OCI-LY7 (cell line): ENCODE measurements at regions not wholly inside any gene's neighbourhood (a gene's known extent, or its start where the extent isn't known, plus 50 kb on each side); places are given as distances from the start of the nearest gene placed in this dataset.

Experiments
- BruUV-seq: library from RNA; stranded (reverse); fragments of 400-500 nt; replicated peaks from 2 replicates; lab custom pipeline; 2021; lab: Mats Ljungman, UMichigan
- CTCF ChIA-PET: fragments of 300-600 bp; sonication (Branson Sonifier 250); formaldehyde crosslinking; loops from one replicate; lab custom pipeline; 2022; ENCODE audit warnings: antibody characterized with exemption; ENCODE audit not compliant: unreplicated experiment; lab: Charles Lee
- POLR2A ChIA-PET: fragments of 300-600 bp; sonication (Branson Sonifier 250); formaldehyde crosslinking; loops from one replicate; lab custom pipeline; 2022; ENCODE audit warnings: antibody characterized with exemption; lab: Charles Lee
- DNase-seq: peaks from one replicate; pipeline ENCODE4 v3.0.0-alpha.2; 2015; ENCODE audit warnings: low spot score
- H2AFZ ChIP-seq: fragments of 200-600 bp; sonication (generic), shearing (Covaris generic); 2 replicates; pipeline ENCODE4 v1.6.1; 2014; ENCODE audit warnings: mild to moderate bottlenecking, antibody characterized with exemption, low read length, moderate library complexity
- H3K27ac ChIP-seq: fragments of 200-600 bp; sonication (generic); 2 replicates; pipeline ENCODE4 v1.5.1; 2014; ENCODE audit warnings: mixed run types, low read depth, mild to moderate bottlenecking, moderate library complexity, low read length, inconsistent platforms; ENCODE audit not compliant: poor library complexity, severe bottlenecking
- H3K36me3 ChIP-seq: fragments of 200-600 bp; sonication (generic); 2 replicates; pipeline ENCODE4 v1.6.1; 2014; ENCODE audit warnings: mild to moderate bottlenecking, antibody characterized with exemption, low read length, moderate library complexity, mixed read lengths; ENCODE audit not compliant: insufficient read depth
- H3K4me1 ChIP-seq: fragments of 200-600 bp; sonication (generic); 2 replicates; pipeline ENCODE4 v1.5.1; 2014; ENCODE audit warnings: mild to moderate bottlenecking, low read length; ENCODE audit not compliant: insufficient read depth, poor library complexity, severe bottlenecking
- H3K4me2 ChIP-seq: fragments of 200-600 bp; sonication (generic); 2 replicates; pipeline ENCODE4 v1.6.1; 2014; ENCODE audit warnings: mild to moderate bottlenecking, low read length
- H3K4me3 ChIP-seq: fragments of 200-600 bp; sonication (generic); 2 replicates; pipeline ENCODE4 v1.5.1; 2014; ENCODE audit warnings: mild to moderate bottlenecking, low read depth, low read length; ENCODE audit not compliant: poor library complexity, severe bottlenecking
- H3K79me2 ChIP-seq: fragments of 200-600 bp; sonication (generic); 2 replicates; pipeline ENCODE4 v1.6.1; 2016; ENCODE audit warnings: low read depth, mild to moderate bottlenecking, low read length, moderate library complexity, mixed read lengths; ENCODE audit not compliant: insufficient read depth
- H3K9me2 ChIP-seq: fragments of 200-600 bp; sonication (generic); 2 replicates; pipeline ENCODE4 v1.6.1; 2016; ENCODE audit warnings: mild to moderate bottlenecking, low read length, mixed read lengths; ENCODE audit not compliant: insufficient read depth
- H3K9me3 ChIP-seq: fragments of 200-600 bp; sonication (generic); 2 replicates; pipeline ENCODE4 v1.6.1; 2014; ENCODE audit warnings: mild to moderate bottlenecking, mixed run types, low read length, mixed read lengths
- H4K20me1 ChIP-seq: fragments of 200-600 bp; sonication (generic); 2 replicates; pipeline ENCODE4 v1.6.1; 2014; ENCODE audit warnings: mild to moderate bottlenecking, antibody characterized with exemption, low read length, moderate library complexity, mixed read lengths; ENCODE audit not compliant: insufficient read depth
- CTCF ChIP-seq: fragments of 200-600 bp; sonication (generic); conservative IDR thresholded peaks from 2 replicates; pipeline ENCODE4 v1.5.1; 2014; ENCODE audit warnings: mild to moderate bottlenecking, antibody characterized with exemption, low read length, moderate library complexity, mixed read lengths
- EZH2phosphoT487 ChIP-seq: fragments of 200-600 bp; sonication (generic); IDR thresholded peaks from 2 replicates; pipeline ENCODE4 v1.6.1; 2018; ENCODE audit warnings: low read depth, borderline replicate concordance, mild to moderate bottlenecking, mixed run types, antibody characterized with exemption, low read length, moderate library complexity, mixed read lengths
- intact Hi-C: fragments of 100-400 bp; cut with micrococcal nuclease; formaldehyde crosslinking; loops from one replicate; pipeline ENCODE4 v1.10.0; 2022; ENCODE audit not compliant: unreplicated experiment

DNA sequence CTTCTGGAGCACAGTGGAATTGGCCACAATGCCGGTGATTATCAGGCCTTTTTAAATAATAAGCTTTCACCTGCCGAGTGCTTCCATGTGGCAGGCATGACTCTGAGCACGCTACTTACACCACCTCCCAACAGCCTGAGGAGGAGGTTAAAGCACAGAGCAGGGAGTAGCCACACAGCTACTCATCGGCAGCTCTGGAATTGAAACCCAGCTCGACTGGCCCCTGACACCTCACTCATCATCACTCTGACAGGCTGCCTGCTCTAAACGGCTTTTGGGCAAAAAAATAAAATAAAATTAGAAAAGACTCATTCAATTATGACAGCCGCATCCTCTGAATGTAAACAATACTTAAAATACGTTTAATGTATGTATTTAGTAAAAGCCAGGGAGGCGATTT, 326.4 kb upstream of the NOCT start:
- H4K20me1 ChIP-seq, result no peaks in the 10 kb centered on the region
- no TSS peak for BruUV-seq
- no peak overlapping the region for H2AFZ ChIP-seq
- no peak for DNase-seq
- H3K4me3 ChIP-seq, result no peak overlapping the region
- H3K9me2 ChIP-seq, result no peaks in the 10 kb centered on the region
- no peak overlapping the region for H3K4me2 ChIP-seq
- H3K4me1 ChIP-seq, result no peaks in the 10 kb centered on the region
- no peaks in the 10 kb centered on the region for H3K79me2 ChIP-seq
- ChIA-PET POLR2A (interaction anchor here (0.5 kb wide), 1 partner anchor 350 kb away, joined by 5 read pairs; no protein-coding TSS in a partner anchor), CTCF (no interaction called here)
- no peaks in the 10 kb centered on the region for H3K9me3 ChIP-seq
- H3K27ac ChIP-seq, result no peak overlapping the region
- TF ChIP-seq CTCF, result no peak
- TF ChIP-seq EZH2phosphoT487, result no peak
- no peaks in the 10 kb centered on the region for H3K36me3 ChIP-seq
- intact Hi-C loops, result loop anchor here (10.0 kb wide), 1 partner anchor 504 kb away; no protein-coding TSS in a partner anchor

DNA sequence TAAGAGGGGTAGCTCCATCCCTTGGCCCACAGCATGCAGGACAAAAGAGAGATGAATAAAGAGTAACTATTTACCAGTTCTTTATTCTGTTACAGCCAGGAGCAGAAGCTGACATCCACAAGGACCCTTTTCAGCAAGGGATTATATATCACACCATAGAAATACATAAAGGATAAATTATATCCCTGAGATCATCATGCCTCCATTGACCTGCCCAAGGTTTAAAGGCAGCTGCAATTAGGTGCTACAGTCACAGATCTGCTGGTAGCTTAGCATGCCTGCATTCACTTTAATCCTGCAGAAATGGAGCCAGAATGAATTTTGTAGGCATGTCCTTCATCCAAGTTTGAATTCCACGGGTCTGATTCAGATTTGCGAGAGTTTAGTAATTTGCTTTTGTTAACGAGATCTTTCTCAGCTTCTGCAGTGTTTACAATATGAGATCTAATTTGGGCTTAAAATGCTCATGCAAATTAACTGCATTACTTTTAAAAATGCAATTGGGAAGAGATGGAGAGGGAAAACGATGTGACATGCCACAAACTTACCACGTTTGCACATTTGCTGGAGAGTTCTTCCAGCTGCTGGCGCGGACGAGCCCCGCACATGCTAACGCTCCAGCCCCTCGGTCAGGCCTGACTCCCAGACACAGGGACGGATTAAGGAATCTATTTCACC, 327.0 kb upstream of the NOCT start:
- Histone ChIP-seq H4K20me1 (no peaks in the 10 kb centered on the region), H3K4me1 (no peaks in the 10 kb centered on the region), H2AFZ (no peak overlapping the region), H3K4me2 (no peak overlapping the region), H3K4me3 (no peak overlapping the region), H3K36me3 (no peaks in the 10 kb centered on the region), H3K27ac (no peak overlapping the region), H3K79me2 (no peaks in the 10 kb centered on the region), H3K9me3 (no peaks in the 10 kb centered on the region), H3K9me2 (no peaks in the 10 kb centered on the region)
- CTCF ChIA-PET, result no interaction called here
- intact Hi-C loops, result loop anchor here (10.0 kb wide), 1 partner anchor 504 kb away; no protein-coding TSS in a partner anchor
- DNase-seq, result no peak
- POLR2A ChIA-PET, result interaction anchor here (0.5 kb wide), 1 partner anchor 349 kb away, joined by 5 read pairs; no protein-coding TSS in a partner anchor
- BruUV-seq, result no TSS peak
- no peak for TF ChIP-seq EZH2phosphoT487

GRCh38 chr4:138686106-138686835, 329.3 kb upstream of the NOCT start:
- no peak for DNase-seq
- Histone ChIP-seq H3K9me2 (no peaks in the 10 kb centered on the region), H3K79me2 (no peaks in the 10 kb centered on the region), H3K4me3 (no peak overlapping the region), H3K9me3 (no peaks in the 10 kb centered on the region), H3K27ac (no peak overlapping the region), H4K20me1 (no peaks in the 10 kb centered on the region), H3K4me2 (no peak overlapping the region), H2AFZ (no peak overlapping the region), H3K36me3 (no peaks in the 10 kb centered on the region), H3K4me1 (no peaks in the 10 kb centered on the region)
- ChIA-PET CTCF (no interaction called here), POLR2A (no interaction called here)
- TF ChIP-seq EZH2phosphoT487, result no peak
- BruUV-seq, result no TSS peak
- intact Hi-C loops, result loop anchor here (10.0 kb wide), 1 partner anchor 501 kb away; no protein-coding TSS in a partner anchor
